ENCODE measurements at regions not wholly inside any gene's neighbourhood (a gene's known extent, or its start where the extent isn't known, plus 50 kb on each side); places are given as distances from the start of the nearest gene placed in this dataset.

DNA sequence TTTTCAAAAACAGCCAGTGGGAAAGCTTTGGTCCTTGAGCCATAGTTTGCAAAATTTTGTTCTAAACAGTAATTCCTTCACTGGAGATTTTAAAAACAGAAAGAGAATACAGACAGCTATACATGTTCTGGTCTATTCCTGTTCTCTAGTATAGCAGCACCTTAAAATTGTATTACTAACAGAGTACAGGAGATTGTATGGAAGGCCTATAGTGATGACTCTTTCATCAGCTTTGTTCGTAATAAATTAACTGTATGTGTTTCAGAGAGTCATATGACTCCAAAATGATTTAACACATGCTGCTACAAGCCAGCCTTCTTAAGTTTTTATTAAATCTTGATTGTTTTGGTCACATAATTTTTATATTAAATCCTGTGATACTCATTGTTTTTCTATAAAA lies 1124.6 kb upstream of the FAM98A start:
- no peaks in the 10 kb centered on the region for H3K27me3 ChIP-seq (ENCODE audit: insufficient read depth, low read depth)
- H3F3A ChIP-seq (ENCODE audit: insufficient read depth, low read depth): no peaks in the 10 kb centered on the region
- TF ChIP-seq EZH2 (IDR thresholded peaks at IDR 0.05; ENCODE audit: low read depth): no peak
- TF ChIP-seq, protein P1, sequence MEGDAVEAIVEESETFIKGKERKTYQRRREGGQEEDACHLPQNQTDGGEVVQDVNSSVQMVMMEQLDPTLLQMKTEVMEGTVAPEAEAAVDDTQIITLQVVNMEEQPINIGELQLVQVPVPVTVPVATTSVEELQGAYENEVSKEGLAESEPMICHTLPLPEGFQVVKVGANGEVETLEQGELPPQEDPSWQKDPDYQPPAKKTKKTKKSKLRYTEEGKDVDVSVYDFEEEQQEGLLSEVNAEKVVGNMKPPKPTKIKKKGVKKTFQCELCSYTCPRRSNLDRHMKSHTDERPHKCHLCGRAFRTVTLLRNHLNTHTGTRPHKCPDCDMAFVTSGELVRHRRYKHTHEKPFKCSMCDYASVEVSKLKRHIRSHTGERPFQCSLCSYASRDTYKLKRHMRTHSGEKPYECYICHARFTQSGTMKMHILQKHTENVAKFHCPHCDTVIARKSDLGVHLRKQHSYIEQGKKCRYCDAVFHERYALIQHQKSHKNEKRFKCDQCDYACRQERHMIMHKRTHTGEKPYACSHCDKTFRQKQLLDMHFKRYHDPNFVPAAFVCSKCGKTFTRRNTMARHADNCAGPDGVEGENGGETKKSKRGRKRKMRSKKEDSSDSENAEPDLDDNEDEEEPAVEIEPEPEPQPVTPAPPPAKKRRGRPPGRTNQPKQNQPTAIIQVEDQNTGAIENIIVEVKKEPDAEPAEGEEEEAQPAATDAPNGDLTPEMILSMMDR (conservative IDR thresholded peaks at IDR 0.05): no peak
- no peak for DNase-seq
- H3K27ac ChIP-seq: no peak overlapping the region
- H3K4me3 ChIP-seq: no peak overlapping the region
- no peaks in the 10 kb centered on the region for H3K36me3 ChIP-seq (ENCODE audit: low read depth)
- ChIA-PET POLR2A (ENCODE audit: unreplicated experiment) (no interaction called here), CTCF (no interaction called here)
- no TSS peak for BruUV-seq (replicated peaks)
- no peak overlapping the region for H3K4me2 ChIP-seq
- H3K9me3 ChIP-seq (ENCODE audit: insufficient read depth, low read depth): no peaks in the 10 kb centered on the region
- H2AFZ ChIP-seq: no peak overlapping the region
- H4K20me1 ChIP-seq (ENCODE audit: insufficient read depth): no peaks in the 10 kb centered on the region
- H3K79me2 ChIP-seq (ENCODE audit: low read depth): no peaks in the 10 kb centered on the region
- H3K4me1 ChIP-seq (replicated peaks; ENCODE audit: insufficient read depth): no peaks in the 10 kb centered on the region
- H3K9me2 ChIP-seq (ENCODE audit: insufficient read depth): no peaks in the 10 kb centered on the region
- intact Hi-C loops (cut with micrococcal nuclease; ENCODE audit: unreplicated experiment): no loop called here

DNA sequence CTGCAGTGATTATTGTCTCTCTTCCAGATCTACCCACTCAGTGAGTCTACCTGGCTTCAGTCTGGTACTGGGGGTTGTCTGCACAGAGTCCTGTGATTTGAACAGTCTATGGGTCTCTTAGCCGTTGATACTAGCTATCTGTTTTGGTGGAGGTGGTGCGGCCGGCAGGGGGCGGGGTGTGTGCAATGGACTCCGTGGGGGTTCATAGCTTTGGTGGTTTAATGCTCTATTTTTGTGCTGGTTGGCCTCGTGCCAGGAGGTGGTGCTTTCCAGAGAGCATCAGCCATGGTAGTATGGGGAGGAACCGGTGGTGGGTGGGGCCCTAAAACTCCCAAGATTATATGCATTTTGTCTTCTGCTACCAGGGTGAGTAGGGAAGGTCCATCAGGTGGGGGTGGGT lies 1120.1 kb upstream of the FAM98A start:
- no peaks in the 10 kb centered on the region for H3K79me2 ChIP-seq (ENCODE audit: low read depth)
- no peaks in the 10 kb centered on the region for H3K36me3 ChIP-seq (ENCODE audit: low read depth)
- no peaks in the 10 kb centered on the region for H3K27me3 ChIP-seq (ENCODE audit: insufficient read depth, low read depth)
- H3K4me2 ChIP-seq: no peak overlapping the region
- H3K9me3 ChIP-seq (ENCODE audit: insufficient read depth, low read depth): no peaks in the 10 kb centered on the region
- ChIA-PET POLR2A (ENCODE audit: unreplicated experiment) (no interaction called here), CTCF (no interaction called here)
- H3F3A ChIP-seq (ENCODE audit: insufficient read depth, low read depth): no peaks in the 10 kb centered on the region
- H2AFZ ChIP-seq: no peak overlapping the region
- no peak overlapping the region for H3K27ac ChIP-seq
- no peak for DNase-seq
- H4K20me1 ChIP-seq (ENCODE audit: insufficient read depth): no peaks in the 10 kb centered on the region
- no TSS peak for BruUV-seq (replicated peaks)
- H3K9me2 ChIP-seq (ENCODE audit: insufficient read depth): no peaks in the 10 kb centered on the region
- TF ChIP-seq EZH2 (IDR thresholded peaks at IDR 0.05; ENCODE audit: low read depth): no peak
- TF ChIP-seq, protein P1 (conservative IDR thresholded peaks at IDR 0.05): no peak; the same call in 1 of the 2 replicates
- intact Hi-C loops (cut with micrococcal nuclease; ENCODE audit: unreplicated experiment): no loop called here
- H3K4me1 ChIP-seq (replicated peaks; ENCODE audit: insufficient read depth): no peaks in the 10 kb centered on the region
- H3K4me3 ChIP-seq: no peak overlapping the region

DNA sequence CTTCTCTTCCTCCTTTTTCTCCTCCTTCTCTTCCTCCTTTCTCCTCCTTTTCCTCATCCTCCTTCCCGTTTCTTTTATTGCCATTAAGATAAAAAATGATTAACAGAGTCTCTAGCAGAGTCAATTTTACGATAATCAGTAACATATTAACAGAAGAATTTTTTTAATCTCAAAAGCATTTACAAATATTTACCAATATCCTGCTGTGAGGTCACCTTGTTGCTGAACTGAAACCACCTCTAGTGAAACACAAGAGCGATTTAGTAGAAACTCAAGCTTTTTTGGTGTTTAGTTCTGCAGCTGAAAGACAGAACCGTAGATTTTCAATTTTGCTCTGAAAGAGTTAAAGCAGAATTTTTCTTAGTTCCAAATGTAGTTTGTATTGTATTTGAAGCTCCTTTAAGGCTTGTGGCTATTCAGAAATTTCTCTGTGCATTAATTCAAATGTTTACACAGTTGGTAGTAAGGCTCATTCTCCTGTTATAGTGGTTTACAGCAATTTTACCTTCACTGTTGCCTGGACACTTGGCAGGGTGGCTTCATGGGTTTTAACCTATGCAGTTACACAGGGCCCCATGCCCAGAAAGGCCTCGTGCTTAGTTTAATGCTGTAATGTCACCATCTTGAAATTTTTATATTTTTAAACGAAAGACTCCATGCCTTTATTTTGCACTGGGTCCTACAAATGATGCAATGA lies 1106.6 kb upstream of the FAM98A start:
- Histone ChIP-seq H3K9me2 (ENCODE audit: insufficient read depth) (no peaks in the 10 kb centered on the region), H4K20me1 (ENCODE audit: insufficient read depth) (no peaks in the 10 kb centered on the region; the same call in 1 of the 2 replicates), H3K4me2 (no peak overlapping the region), H3K4me1 (replicated peaks; ENCODE audit: insufficient read depth) (no peaks in the 10 kb centered on the region), H3K27ac (no peak overlapping the region), H3K4me3 (no peak overlapping the region), H3K79me2 (ENCODE audit: low read depth) (no peaks in the 10 kb centered on the region), H3K36me3 (ENCODE audit: low read depth) (no peaks in the 10 kb centered on the region), H3K9me3 (ENCODE audit: insufficient read depth, low read depth) (no peaks in the 10 kb centered on the region), H3F3A (ENCODE audit: insufficient read depth, low read depth) (no peaks in the 10 kb centered on the region), H3K27me3 (ENCODE audit: insufficient read depth, low read depth) (peaks cover 11% of the 10 kb centered on the region; the same call in 1 of the 2 replicates), H2AFZ (no peak overlapping the region)
- TF ChIP-seq, protein P1 (conservative IDR thresholded peaks at IDR 0.05): no peak
- TF ChIP-seq EZH2 (IDR thresholded peaks at IDR 0.05; ENCODE audit: low read depth): no peak
- CTCF ChIA-PET: no interaction called here
- intact Hi-C loops (cut with micrococcal nuclease; ENCODE audit: unreplicated experiment): no loop called here
- BruUV-seq (replicated peaks): no TSS peak
- POLR2A ChIA-PET (ENCODE audit: unreplicated experiment): no interaction called here
- DNase-seq: no peak

All from PC-9 (cell line).